SK-N-SH (cell line): ENCODE measurements at regions not wholly inside any gene's neighbourhood (a gene's known extent, or its start where the extent isn't known, plus 50 kb on each side); places are given as distances from the start of the nearest gene placed in this dataset.
A peak's percentile ranks its signal among the peaks of the same experiment; 100 is the strongest.

ENCODE experiments used
- CTCF ChIA-PET: fragments of 300-600, 350-600 bp; formaldehyde crosslinking; extraction: SDS; loops from one replicate; lab custom pipeline; 2021; lab: Yijun Ruan, JAX
- POLR2A ChIA-PET: fragments of 350-600 bp; sonication (Branson Sonifier 250); formaldehyde crosslinking; extraction: SDS; loops from one replicate; lab custom pipeline; 2020; ENCODE audit warnings: antibody characterized with exemption, inconsistent platforms; lab: Yijun Ruan, JAX
- DNase-seq: peaks from one replicate; pipeline ENCODE4 v3.0.0; 2012
- H2AFZ ChIP-seq: fragments of 200-600 bp; sonication (generic); 2 replicates; pipeline ENCODE4 v1.8.1; 2016; ENCODE audit warnings: antibody characterized with exemption, mild to moderate bottlenecking, low read depth
- H3F3A ChIP-seq: fragments of 200-600 bp; sonication (generic); replicated peaks from 2 replicates; pipeline ENCODE3; 2016; ENCODE audit warnings: antibody characterized with exemption, mild to moderate bottlenecking; ENCODE audit not compliant: insufficient read depth
- H3K27ac ChIP-seq, 2 experiments: fragments of 200-500 bp in 1 of 2; fragments of 200-600 bp in 1 of 2; sonication (Bioruptor generic) in 1 of 2; sonication (generic), shearing (Covaris generic) in 1 of 2; 2 replicates each; pipeline versions ENCODE4 v1.5.1 to v1.6.1; 2014 to 2016; ENCODE audit warnings: low read depth in 2 of 2, inconsistent platforms in 1 of 2, low read length in 1 of 2, mild to moderate bottlenecking in 1 of 2, mixed read lengths in 1 of 2
- H3K27me3 ChIP-seq: fragments of 200-600 bp; sonication (generic), shearing (Covaris generic); 2 replicates; pipeline ENCODE4 v1.6.1; 2016; ENCODE audit warnings: mixed run types; ENCODE audit not compliant: insufficient read depth
- H3K36me3 ChIP-seq, 2 experiments: fragments of 200-500 bp in 1 of 2; fragments of 200-600 bp in 1 of 2; sonication (Bioruptor generic) in 1 of 2; sonication (generic) in 1 of 2; replicated peaks in 1 of 2; 2 replicates each; pipeline versions ENCODE3 to v1.5.1; 2014 to 2016; ENCODE audit warnings: low read length in 1 of 2, mild to moderate bottlenecking in 1 of 2; ENCODE audit not compliant: insufficient read depth in 2 of 2, control insufficient read depth in 1 of 2
- H3K4me1 ChIP-seq, 2 experiments: fragments of 200-500 bp in 1 of 2; fragments of 200-600 bp in 1 of 2; sonication (Bioruptor generic) in 1 of 2; sonication (generic), shearing (Covaris generic) in 1 of 2; 2 replicates each; pipeline versions ENCODE4 v1.5.1 to v1.6.1; 2014 to 2016; ENCODE audit warnings: low read depth in 1 of 2, low read length in 1 of 2, mixed run types in 1 of 2; ENCODE audit not compliant: insufficient read depth in 2 of 2, control insufficient read depth in 1 of 2
- H3K4me2 ChIP-seq: fragments of 200-600 bp; sonication (generic), shearing (Covaris generic); 2 replicates; pipeline ENCODE4 v1.6.1; 2017; ENCODE audit warnings: mixed run types
- H3K4me3 ChIP-seq, 2 experiments: fragments of 200-500 bp in 1 of 2; fragments of 200-600 bp in 1 of 2; sonication (Bioruptor generic) in 1 of 2; sonication (generic), shearing (Covaris generic) in 1 of 2; 2 replicates each; pipeline versions ENCODE4 v1.5.1 to v1.8.1; 2014 to 2016; ENCODE audit warnings: low read depth in 2 of 2, inconsistent platforms in 1 of 2, low read length in 1 of 2, mild to moderate bottlenecking in 1 of 2, mixed read lengths in 1 of 2, moderate library complexity in 1 of 2
- H3K79me2 ChIP-seq: fragments of 200-600 bp; sonication (generic); 2 replicates; pipeline ENCODE4 v1.8.1; 2017; ENCODE audit warnings: mild to moderate bottlenecking; ENCODE audit not compliant: insufficient read depth
- H3K9ac ChIP-seq: fragments of 200-600 bp; sonication (generic); 2 replicates; pipeline ENCODE4 v1.6.1; 2017; ENCODE audit warnings: mixed run types
- H3K9me2 ChIP-seq: fragments of 200-600 bp; sonication (generic); 2 replicates; pipeline ENCODE4 v1.6.1; 2017; ENCODE audit warnings: mixed run types
- H3K9me3 ChIP-seq: fragments of 200-600 bp; sonication (generic); 2 replicates; pipeline ENCODE4 v1.6.1; 2017; ENCODE audit warnings: mixed run types, mild to moderate bottlenecking, moderate library complexity
- H4K20me1 ChIP-seq: fragments of 200-600 bp; sonication (generic); 2 replicates; pipeline ENCODE4 v1.6.1; 2017; ENCODE audit warnings: mild to moderate bottlenecking, mixed run types; ENCODE audit not compliant: insufficient read depth
- CTCF ChIP-seq: fragments of 200-600 bp; sonication (generic); IDR thresholded peaks from 2 replicates; pipeline ENCODE4 v1.6.1; 2017; ENCODE audit warnings: antibody characterized with exemption, mild to moderate bottlenecking, moderate library complexity
- ELF1 ChIP-seq: IDR thresholded peaks from 2 replicates; pipeline ENCODE4 v1.4.0; 2012
- EP300 ChIP-seq, 2 experiments: IDR thresholded peaks; 2 replicates each; pipeline versions ENCODE4 v1.4.0 to v1.6.1; 2012; ENCODE audit warnings: borderline replicate concordance in 1 of 2, low read depth in 1 of 2, low read length in 1 of 2
- EZH2phosphoT487 ChIP-seq: fragments of 200-600 bp; sonication (generic); IDR thresholded peaks from 2 replicates; pipeline ENCODE4 v1.6.1; 2017; ENCODE audit warnings: low read depth, mixed run types, mild to moderate bottlenecking, antibody characterized with exemption, moderate library complexity, borderline replicate concordance
- FOSL2 ChIP-seq: IDR thresholded peaks from 2 replicates; pipeline ENCODE4 v1.4.0; 2012; ENCODE audit warnings: low read depth, mild to moderate bottlenecking, moderate library complexity, borderline replicate concordance
- FOXJ3 ChIP-seq: sonication (generic); formaldehyde crosslinking; IDR thresholded peaks from 2 replicates; pipeline ENCODE4 v1.5.1; 2020; ENCODE audit warnings: mild to moderate bottlenecking, missing genetic modification reagents
- FOXM1 ChIP-seq: IDR thresholded peaks from 2 replicates; pipeline ENCODE4 v1.4.0; 2012; ENCODE audit warnings: low read depth, mild to moderate bottlenecking
- GATA2 ChIP-seq: sonication (generic); formaldehyde crosslinking; IDR thresholded peaks from 2 replicates; pipeline ENCODE4 v1.5.0; 2020; ENCODE audit warnings: mild to moderate bottlenecking, missing genetic modification reagents
- IRF3 ChIP-seq: fragments of 150-350 bp; IDR thresholded peaks from 2 replicates; pipeline ENCODE4 v1.6.1; 2016; ENCODE audit warnings: mild to moderate bottlenecking, low read depth, low read length
- POLR2AphosphoS5 ChIP-seq: IDR thresholded peaks from 2 replicates; pipeline ENCODE4 v1.6.1; 2012; ENCODE audit warnings: low read depth, low read length
- RFX5 ChIP-seq: IDR thresholded peaks from 2 replicates; pipeline ENCODE4 v1.6.1; 2012; ENCODE audit warnings: mild to moderate bottlenecking, improper control_type of control experiment, low read length
- RXRA ChIP-seq: IDR thresholded peaks from 2 replicates; pipeline ENCODE4 v1.4.0; 2012; ENCODE audit warnings: low read depth, mild to moderate bottlenecking, borderline replicate concordance
- TCF12 ChIP-seq: IDR thresholded peaks from 2 replicates; pipeline ENCODE4 v1.4.0; 2012
- TEAD4 ChIP-seq: IDR thresholded peaks from 2 replicates; pipeline ENCODE4 v1.4.0; 2012; ENCODE audit warnings: mild to moderate bottlenecking, borderline replicate concordance; ENCODE audit not compliant: insufficient read depth
- USF1 ChIP-seq: IDR thresholded peaks from 2 replicates; pipeline ENCODE4 v1.4.0; 2012; ENCODE audit warnings: low read depth, borderline replicate concordance
- YY1 ChIP-seq: IDR thresholded peaks from 2 replicates; pipeline ENCODE4 v1.4.0; 2012; ENCODE audit warnings: low read depth, mild to moderate bottlenecking
- WGBS: methylation state at CpG from one replicate; pipeline ENCODE4 v1.1.6; 2017; ENCODE audit warnings: low lambda C conversion rate; 5-methylcytosine and 5-hydroxymethylcytosine counted together

GRCh38 chr2:156982615-156983014 is 274.9 kb upstream of the GALNT5 start:
- CTCF ChIA-PET = no interaction called here

GRCh38 chr2:156986339-156986988 is 271.0 kb upstream of the GALNT5 start:
- ChIA-PET POLR2A (no interaction called here), CTCF (no interaction called here)
- Histone ChIP-seq H3K27me3 (no peaks in the 10 kb centered on the region), H3K79me2 (no peaks in the 10 kb centered on the region), H3K9me2 (no peaks in the 10 kb centered on the region), H3K27ac (no peak overlapping the region), H3K4me2 (no peak overlapping the region), H3K4me1 (no peaks in the 10 kb centered on the region), H3F3A (no peaks in the 10 kb centered on the region), H4K20me1 (no peaks in the 10 kb centered on the region), H3K4me3 (no peak overlapping the region), H2AFZ (no peak overlapping the region), H3K9ac (no peak overlapping the region), H3K36me3 (no peaks in the 10 kb centered on the region), H3K9me3 (no peaks in the 10 kb centered on the region)
- 23% methylated on average over 4 of the region's 4 CpGs for WGBS
- no peak for DNase-seq
- TF ChIP-seq EZH2phosphoT487 = no peak
- TF ChIP-seq IRF3 = no peak
- TF ChIP-seq RFX5 = no peak
- no peak for TF ChIP-seq GATA2
- no peak for TF ChIP-seq FOSL2
- no peak for TF ChIP-seq YY1
- TF ChIP-seq FOXJ3 (CRISPR knock-in tag) = no peak
- no peak for TF ChIP-seq EP300 (IDR thresholded peaks at IDR 0.05; ENCODE audit: borderline replicate concordance in 1 of 2, low read depth in 1 of 2, low read length in 1 of 2)
- no peak for TF ChIP-seq TEAD4
- no peak for TF ChIP-seq FOXM1
- TF ChIP-seq POLR2AphosphoS5 = no peak
- no peak for TF ChIP-seq CTCF
- no peak for TF ChIP-seq RXRA

More at GRCh38 chr2:156982615-156983014, 274.9 kb upstream of the GALNT5 start:
- Histone ChIP-seq H2AFZ (no peak overlapping the region), H3K79me2 (no peaks in the 10 kb centered on the region), H3K9me2 (no peaks in the 10 kb centered on the region), H3K9ac (no peak overlapping the region), H3F3A (no peaks in the 10 kb centered on the region), H3K4me2 (no peak overlapping the region), H4K20me1 (no peaks in the 10 kb centered on the region), H3K36me3 (no peaks in the 10 kb centered on the region), H3K27ac (peak overlapping the region in 1 of 2 experiments; percentile 5; a peak in 1 of 4 replicates), H3K9me3 (no peaks in the 10 kb centered on the region), H3K27me3 (no peaks in the 10 kb centered on the region), H3K4me3 (no peak overlapping the region), H3K4me1 (no peaks in the 10 kb centered on the region)
- DNase-seq = no peak
- 13% methylated on average over 2 of the region's 2 CpGs for WGBS
- POLR2A ChIA-PET = no interaction called here
- TF ChIP-seq ELF1 = no peak
- TF ChIP-seq TCF12 = no peak
- no peak for TF ChIP-seq FOSL2
- TF ChIP-seq FOXM1 = no peak
- no peak for TF ChIP-seq USF1
- TF ChIP-seq CTCF = no peak
